KMS-11 (cell line): ENCODE measurements at regions not wholly inside any gene's neighbourhood (a gene's known extent, or its start where the extent isn't known, plus 50 kb on each side); places are given as distances from the start of the nearest gene placed in this dataset.

Experiments
- H2AFZ ChIP-seq: fragments of 200-600 bp; sonication (generic); 2 replicates; pipeline ENCODE4 v1.6.1; 2016; ENCODE audit warnings: antibody characterized with exemption, mixed run types, low read depth
- H3K27ac ChIP-seq: fragments of 200-600 bp; sonication (generic); 2 replicates; pipeline ENCODE4 v1.6.1; 2016; ENCODE audit warnings: mild to moderate bottlenecking, mixed run types
- H3K27me3 ChIP-seq: fragments of 200-600 bp; sonication (generic); 2 replicates; pipeline ENCODE4 v1.6.1; 2017; ENCODE audit warnings: mild to moderate bottlenecking, low read depth, mixed run types, moderate library complexity; ENCODE audit not compliant: insufficient read depth
- H3K36me3 ChIP-seq: fragments of 200-600 bp; sonication (generic); 2 replicates; pipeline ENCODE4 v1.6.1; 2017; ENCODE audit warnings: mild to moderate bottlenecking, mixed run types; ENCODE audit not compliant: insufficient read depth
- H3K4me1 ChIP-seq: fragments of 200-600 bp; sonication (generic); 2 replicates; pipeline ENCODE4 v1.6.1; 2016; ENCODE audit warnings: mild to moderate bottlenecking, low read depth, mixed run types; ENCODE audit not compliant: poor library complexity, severe bottlenecking
- H3K4me2 ChIP-seq: fragments of 200-600 bp; sonication (generic); 2 replicates; pipeline ENCODE4 v1.7.0; 2016; ENCODE audit warnings: mild to moderate bottlenecking, mixed run types
- H3K4me3 ChIP-seq: fragments of 200-600 bp; sonication (generic); IDR thresholded peaks from 2 replicates; pipeline ENCODE4 v1.6.1; 2017; ENCODE audit warnings: low read depth, low read length, mixed read lengths; ENCODE audit not compliant: insufficient read depth
- H3K79me2 ChIP-seq: fragments of 200-600 bp; sonication (generic); 2 replicates; pipeline ENCODE4 v1.6.1; 2016; ENCODE audit warnings: low read depth, mixed run types; ENCODE audit not compliant: insufficient read depth
- H3K9ac ChIP-seq: fragments of 200-600 bp; sonication (generic); 2 replicates; pipeline ENCODE4 v1.6.1; 2016; ENCODE audit warnings: mild to moderate bottlenecking, mixed run types
- H4K20me1 ChIP-seq: fragments of 200-600 bp; sonication (generic); 2 replicates; pipeline ENCODE4 v1.6.1; 2016; ENCODE audit warnings: mild to moderate bottlenecking, mixed run types; ENCODE audit not compliant: insufficient read depth
- TF ChIP-seq, protein P1 (sequence below): fragments of 200-600 bp; sonication (generic); conservative IDR thresholded peaks from 2 replicates; pipeline ENCODE4 v1.6.1; 2017; ENCODE audit warnings: low read depth, mild to moderate bottlenecking, antibody characterized with exemption, low read length, moderate library complexity, mixed read lengths

DNA sequence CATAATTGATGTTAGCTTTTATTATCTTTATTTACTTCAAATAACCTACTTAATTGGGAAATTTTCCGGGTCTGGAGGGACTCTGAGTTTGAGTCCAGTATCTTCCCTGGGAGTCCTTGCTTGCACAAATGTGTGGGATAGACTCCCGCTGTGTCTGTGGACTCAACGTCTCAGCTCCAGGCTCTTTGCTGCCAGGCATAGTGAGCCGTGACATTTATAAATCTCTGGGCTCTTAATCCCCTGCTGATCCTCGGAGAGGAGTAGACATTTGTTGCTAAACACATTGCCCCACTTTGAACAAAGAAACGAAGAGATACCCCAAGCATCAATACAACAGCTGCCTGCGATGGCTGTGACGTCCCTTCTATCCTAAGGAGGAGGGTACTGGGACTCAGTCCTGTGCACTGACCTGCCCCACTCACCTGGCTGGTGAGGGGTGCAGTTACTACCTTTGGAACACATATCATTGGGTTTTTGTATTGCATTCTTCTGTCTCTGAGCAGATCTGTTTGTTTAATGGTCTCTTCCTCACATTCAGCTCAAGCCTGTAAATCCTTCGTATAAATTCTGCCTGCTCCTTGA, 316.9 kb downstream of the HAPSTR1 start:
- Histone ChIP-seq H3K4me1 (no peaks in the 10 kb centered on the region), H3K9ac (no peak overlapping the region), H3K36me3 (no peaks in the 10 kb centered on the region), H3K4me2 (no peak overlapping the region), H3K27ac (no peak overlapping the region), H2AFZ (no peak overlapping the region), H3K79me2 (no peaks in the 10 kb centered on the region), H3K4me3 (no peak overlapping the region), H4K20me1 (no peaks in the 10 kb centered on the region), H3K27me3 (no peaks in the 10 kb centered on the region)
- TF ChIP-seq, protein P1, sequence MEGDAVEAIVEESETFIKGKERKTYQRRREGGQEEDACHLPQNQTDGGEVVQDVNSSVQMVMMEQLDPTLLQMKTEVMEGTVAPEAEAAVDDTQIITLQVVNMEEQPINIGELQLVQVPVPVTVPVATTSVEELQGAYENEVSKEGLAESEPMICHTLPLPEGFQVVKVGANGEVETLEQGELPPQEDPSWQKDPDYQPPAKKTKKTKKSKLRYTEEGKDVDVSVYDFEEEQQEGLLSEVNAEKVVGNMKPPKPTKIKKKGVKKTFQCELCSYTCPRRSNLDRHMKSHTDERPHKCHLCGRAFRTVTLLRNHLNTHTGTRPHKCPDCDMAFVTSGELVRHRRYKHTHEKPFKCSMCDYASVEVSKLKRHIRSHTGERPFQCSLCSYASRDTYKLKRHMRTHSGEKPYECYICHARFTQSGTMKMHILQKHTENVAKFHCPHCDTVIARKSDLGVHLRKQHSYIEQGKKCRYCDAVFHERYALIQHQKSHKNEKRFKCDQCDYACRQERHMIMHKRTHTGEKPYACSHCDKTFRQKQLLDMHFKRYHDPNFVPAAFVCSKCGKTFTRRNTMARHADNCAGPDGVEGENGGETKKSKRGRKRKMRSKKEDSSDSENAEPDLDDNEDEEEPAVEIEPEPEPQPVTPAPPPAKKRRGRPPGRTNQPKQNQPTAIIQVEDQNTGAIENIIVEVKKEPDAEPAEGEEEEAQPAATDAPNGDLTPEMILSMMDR = no peak

DNA sequence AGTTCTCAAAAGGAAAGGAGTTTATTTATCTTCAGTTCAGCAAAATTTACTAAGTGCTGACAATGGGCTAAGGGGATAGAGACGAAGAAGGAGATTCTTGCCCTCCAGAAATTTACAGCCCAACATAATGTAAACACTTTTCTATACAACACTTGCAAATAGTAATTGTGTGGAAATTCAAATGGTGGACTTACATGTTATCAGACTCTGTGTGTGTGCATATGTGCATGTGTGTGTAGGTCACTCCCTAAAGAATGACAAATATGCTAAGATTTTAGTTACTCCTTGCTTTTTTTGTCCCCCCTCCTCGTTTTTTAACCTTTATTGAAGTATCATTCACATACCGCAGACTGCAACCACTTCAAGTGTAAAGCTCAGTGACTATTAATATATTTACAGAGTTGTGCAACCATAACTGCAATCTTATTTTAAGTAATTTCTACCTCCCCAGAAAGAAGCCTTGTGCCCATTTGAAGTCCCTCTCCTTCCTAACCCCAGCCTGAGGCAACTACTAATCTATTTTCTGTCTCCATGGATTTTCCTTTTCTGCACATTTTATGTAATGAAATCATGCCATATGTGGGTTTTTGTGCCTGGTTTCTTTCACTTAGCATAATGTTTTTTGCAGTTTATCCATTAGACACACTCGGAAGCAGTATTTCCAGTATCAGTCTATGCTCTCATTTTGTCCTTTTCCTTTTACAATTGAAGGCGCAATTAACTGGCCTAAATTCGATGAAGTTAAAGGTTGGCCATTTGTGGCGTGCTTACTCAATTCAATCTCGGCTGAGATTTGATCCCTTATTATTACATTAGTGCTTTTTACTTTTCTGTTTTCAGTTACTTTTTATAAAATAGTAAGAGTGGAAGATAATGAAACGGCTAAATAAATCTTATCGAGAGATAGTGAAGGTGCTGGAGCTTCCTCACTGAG, 318.4 kb downstream of the HAPSTR1 start:
- Histone ChIP-seq H3K4me1 (no peaks in the 10 kb centered on the region), H2AFZ (no peak overlapping the region), H3K9ac (no peak overlapping the region), H3K79me2 (no peaks in the 10 kb centered on the region), H3K27me3 (no peaks in the 10 kb centered on the region), H3K4me2 (no peak overlapping the region), H4K20me1 (no peaks in the 10 kb centered on the region), H3K27ac (no peak overlapping the region), H3K4me3 (no peak overlapping the region), H3K36me3 (no peaks in the 10 kb centered on the region)
- TF ChIP-seq, protein P1 = no peak

DNA sequence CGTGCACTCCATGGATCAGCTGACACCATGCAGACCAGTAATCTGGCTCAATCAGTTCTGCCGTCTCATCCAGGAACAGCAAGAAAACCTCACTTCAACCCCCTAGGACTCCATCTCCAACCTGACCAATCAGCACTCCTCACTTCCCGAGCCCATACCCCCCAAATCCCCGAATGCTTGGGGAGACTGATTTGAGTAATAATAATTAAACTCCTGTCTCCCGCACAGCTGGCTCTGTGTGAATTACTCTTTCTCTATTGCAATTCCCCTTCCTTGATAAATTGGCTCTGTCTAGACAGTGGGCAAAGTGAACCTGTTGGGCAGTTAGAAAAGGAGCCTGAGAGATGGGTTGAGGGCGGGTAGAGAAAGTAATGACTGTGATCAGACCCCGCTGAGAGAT, 320.0 kb downstream of the HAPSTR1 start:
- Histone ChIP-seq H3K4me2 (no peak overlapping the region), H4K20me1 (no peaks in the 10 kb centered on the region), H2AFZ (no peak overlapping the region), H3K9ac (no peak overlapping the region), H3K36me3 (no peaks in the 10 kb centered on the region), H3K27me3 (no peaks in the 10 kb centered on the region), H3K4me1 (no peaks in the 10 kb centered on the region), H3K4me3 (no peak overlapping the region), H3K79me2 (no peaks in the 10 kb centered on the region), H3K27ac (no peak overlapping the region)
- TF ChIP-seq, protein P1 = no peak

DNA sequence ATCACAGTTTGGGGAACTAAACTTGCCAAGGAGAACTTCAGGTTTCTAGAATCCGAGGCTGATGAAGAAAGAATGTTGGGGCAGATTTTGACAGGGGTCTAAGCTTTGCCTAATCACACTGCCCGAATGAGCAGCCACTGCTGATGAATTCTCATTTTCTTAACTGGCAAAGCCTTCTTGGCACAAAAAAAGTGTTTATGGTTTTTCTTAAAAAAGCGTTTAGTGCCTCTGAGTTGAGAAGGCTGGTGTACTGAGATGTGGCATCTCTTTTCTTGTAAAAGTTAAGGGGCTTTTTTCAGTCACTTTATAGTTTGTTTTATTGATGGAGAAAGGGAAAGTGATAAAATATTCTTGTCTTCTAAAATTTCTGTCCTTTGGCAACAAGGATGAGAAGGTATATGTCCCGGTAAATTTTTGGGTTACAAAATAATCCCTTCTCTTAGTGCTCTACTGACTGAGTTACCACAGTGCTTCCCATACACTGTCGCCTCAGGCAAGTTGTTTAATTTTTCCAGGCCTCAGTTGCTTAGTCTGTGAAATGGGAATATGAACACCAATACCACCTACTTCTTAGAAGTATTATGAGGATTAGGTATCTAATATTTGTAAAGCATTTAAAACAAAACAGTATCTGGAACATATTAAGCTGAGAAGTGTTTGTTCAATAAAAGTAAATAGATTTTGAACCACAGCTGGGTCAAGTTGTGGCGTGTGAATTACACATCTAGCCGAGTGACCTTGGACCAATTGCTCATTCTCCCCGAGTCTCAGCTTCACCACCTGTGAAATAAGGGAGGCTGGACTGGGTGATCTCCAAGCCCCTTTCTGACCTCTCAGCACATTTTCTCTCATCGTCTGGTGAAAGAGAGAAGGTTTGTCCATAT, 320.8 kb downstream of the HAPSTR1 start:
- H4K20me1 ChIP-seq = no peaks in the 10 kb centered on the region
- no peak overlapping the region for H3K4me2 ChIP-seq
- no peaks in the 10 kb centered on the region for H3K27me3 ChIP-seq
- H3K4me1 ChIP-seq = no peaks in the 10 kb centered on the region
- H3K79me2 ChIP-seq = no peaks in the 10 kb centered on the region
- no peak overlapping the region for H3K9ac ChIP-seq
- no peak overlapping the region for H2AFZ ChIP-seq
- TF ChIP-seq, protein P1 = no peak
- no peak overlapping the region for H3K4me3 ChIP-seq
- H3K36me3 ChIP-seq = no peaks in the 10 kb centered on the region
- H3K27ac ChIP-seq = no peak overlapping the region
